H1 (cell line): ENCODE measurements at regions not wholly inside any gene's neighbourhood (a gene's known extent, or its start where the extent isn't known, plus 50 kb on each side); places are given as distances from the start of the nearest gene placed in this dataset.

Experiments
- CTCF ChIA-PET: fragments of 300-600 bp; sonication (Branson Sonifier 250); formaldehyde crosslinking; loops from one replicate; lab custom pipeline; 2021; ENCODE audit not compliant: partially characterized antibody; lab: Charles Lee
- POLR2A ChIA-PET: fragments of 300-600 bp; sonication (Branson Sonifier 250); formaldehyde crosslinking; loops from one replicate; lab custom pipeline; 2021; ENCODE audit warnings: inconsistent platforms; ENCODE audit not compliant: partially characterized antibody; lab: Charles Lee
- DNase-seq, 2 experiments: peaks; one replicate each; pipeline versions ENCODE4 v3.0.0 to v3.0.0-alpha.2; 2010 to 2022; ENCODE audit warnings: low spot score in 2 of 2, low read depth in 1 of 2, mixed read lengths in 1 of 2
- FAIRE-seq: peaks from 2 replicates; lab custom pipeline; 2011; peaks lifted over from hg19 to GRCh38; lab: Jason Lieb, UNC
- H2AFZ ChIP-seq: 2 replicates; pipeline ENCODE4 v1.8.1; 2012; ENCODE audit warnings: low read length, inconsistent platforms
- H2AK5ac ChIP-seq: 2 replicates; pipeline ENCODE4 v1.6.1; 2013; ENCODE audit warnings: low read depth, low read length
- H2BK120ac ChIP-seq: replicated peaks from 2 replicates; pipeline ENCODE3; 2013; ENCODE audit warnings: low read depth, low read length, inconsistent platforms
- H2BK12ac ChIP-seq: 2 replicates; pipeline ENCODE4 v1.6.1; 2013; ENCODE audit warnings: low read depth, low read length
- H2BK15ac ChIP-seq: 2 replicates; pipeline ENCODE4 v1.6.1; 2013; ENCODE audit warnings: low read length
- H2BK20ac ChIP-seq: 2 replicates; pipeline ENCODE4 v1.6.1; 2013; ENCODE audit warnings: low read length
- H2BK5ac ChIP-seq: 2 replicates; pipeline ENCODE4 v1.6.1; 2013; ENCODE audit warnings: low read depth, low read length
- H3K14ac ChIP-seq: 2 replicates; pipeline ENCODE4 v1.6.1; 2013; ENCODE audit warnings: inconsistent platforms; ENCODE audit not compliant: insufficient read length
- H3K18ac ChIP-seq: 2 replicates; pipeline ENCODE4 v1.6.1; 2013; ENCODE audit warnings: low read length; ENCODE audit errors: extremely low read depth
- H3K23ac ChIP-seq: 2 replicates; pipeline ENCODE4 v1.6.1; 2013; ENCODE audit warnings: inconsistent platforms; ENCODE audit not compliant: insufficient read length
- H3K23me2 ChIP-seq: 2 replicates; pipeline ENCODE4 v1.6.1; 2013; ENCODE audit warnings: low read depth, low read length
- H3K27ac ChIP-seq: 2 replicates; pipeline ENCODE4 v1.6.1; 2011; ENCODE audit warnings: low read depth, low read length, inconsistent platforms
- H3K27me3 ChIP-seq, 4 experiments: replicated peaks in 1 of 4; 1 replicate in 1 of 4; 2 replicates in 3 of 4; pipeline versions ENCODE4 v1.6.1 to v1.8.1; 2011 to 2013; ENCODE audit warnings: low read length in 3 of 4, mild to moderate bottlenecking in 3 of 4, inconsistent platforms in 2 of 4, mixed read lengths in 2 of 4, moderate library complexity in 1 of 4; ENCODE audit not compliant: control insufficient read depth in 3 of 4, insufficient read depth in 3 of 4; ENCODE audit errors: extremely low read depth in 1 of 4
- H3K36me3 ChIP-seq, 4 experiments: 2 replicates each; pipeline versions ENCODE4 v1.6.1 to v1.8.1; 2011 to 2013; ENCODE audit warnings: mild to moderate bottlenecking in 4 of 4, low read length in 3 of 4, moderate library complexity in 2 of 4, control low read depth in 1 of 4, inconsistent platforms in 1 of 4; ENCODE audit not compliant: insufficient read depth in 4 of 4, control insufficient read depth in 2 of 4
- H3K4ac ChIP-seq: replicated peaks from 2 replicates; pipeline ENCODE3; 2013; ENCODE audit warnings: low read length, low read depth, mixed read lengths, inconsistent platforms; ENCODE audit not compliant: insufficient read length
- H3K4me1 ChIP-seq, 4 experiments: replicated peaks in 1 of 4; 1 replicate in 1 of 4; 2 replicates in 3 of 4; pipeline versions ENCODE4 v1.6.1 to v1.8.1; 2011 to 2013; ENCODE audit warnings: low read length in 3 of 4, inconsistent platforms in 2 of 4, mixed read lengths in 1 of 4; ENCODE audit not compliant: insufficient read depth in 4 of 4, control insufficient read depth in 3 of 4
- H3K4me2 ChIP-seq, 2 experiments: 2 replicates each; pipeline versions ENCODE4 v1.6.1 to v1.8.1; 2011 to 2013; ENCODE audit warnings: low read depth in 2 of 2, low read length in 2 of 2, control low read depth in 1 of 2, inconsistent platforms in 1 of 2, mild to moderate bottlenecking in 1 of 2; ENCODE audit not compliant: insufficient read depth in 1 of 2
- H3K4me3 ChIP-seq, 4 experiments: fragments of 200-600, 300-600 bp in 1 of 4; sonication (generic), shearing (Covaris generic), sonication (Bioruptor Twin) in 1 of 4; 2 replicates each; pipeline versions ENCODE4 v1.5.1 to v1.8.1; 2011 to 2016; ENCODE audit warnings: low read length in 4 of 4, low read depth in 3 of 4, control low read depth in 2 of 4, inconsistent platforms in 2 of 4, mild to moderate bottlenecking in 2 of 4, mixed read lengths in 1 of 4, moderate library complexity in 1 of 4; ENCODE audit not compliant: insufficient read depth in 2 of 4; ENCODE audit errors: extremely low read depth in 1 of 4
- H3K56ac ChIP-seq: replicated peaks from 2 replicates; pipeline ENCODE3; 2013; ENCODE audit warnings: low read depth, mild to moderate bottlenecking, mixed read lengths, low read length, inconsistent platforms; ENCODE audit not compliant: insufficient read length
- H3K79me1 ChIP-seq: 2 replicates; pipeline ENCODE4 v1.6.1; 2013; ENCODE audit warnings: low read depth, low read length, control low read depth
- H3K79me2 ChIP-seq, 2 experiments: 2 replicates each; pipeline versions ENCODE4 v1.6.1 to v1.8.1; 2012 to 2013; ENCODE audit warnings: low read length in 2 of 2, mild to moderate bottlenecking in 2 of 2, inconsistent platforms in 1 of 2; ENCODE audit not compliant: insufficient read depth in 2 of 2, control insufficient read depth in 1 of 2
- H3K9ac ChIP-seq, 4 experiments: replicated peaks in 1 of 4; 1 replicate in 1 of 4; 2 replicates in 3 of 4; pipeline versions ENCODE4 v1.6.1 to v1.8.1; 2011 to 2013; ENCODE audit warnings: low read depth in 3 of 4, low read length in 3 of 4, control low read depth in 2 of 4, mild to moderate bottlenecking in 2 of 4, moderate library complexity in 2 of 4, inconsistent platforms in 1 of 4; ENCODE audit errors: extremely low read depth in 1 of 4
- H3K9me3 ChIP-seq, 2 experiments: 2 replicates each; pipeline versions ENCODE4 v1.6.1 to v1.8.1; 2012 to 2013; ENCODE audit warnings: mild to moderate bottlenecking in 2 of 2, moderate library complexity in 2 of 2, control low read depth in 1 of 2, inconsistent platforms in 1 of 2, low read depth in 1 of 2, low read length in 1 of 2, mixed read lengths in 1 of 2; ENCODE audit not compliant: insufficient read depth in 2 of 2
- H4K20me1 ChIP-seq, 2 experiments: replicated peaks in 1 of 2; 2 replicates each; pipeline versions ENCODE3 to v1.8.1; 2011 to 2013; ENCODE audit warnings: inconsistent platforms in 2 of 2, low read length in 2 of 2, mild to moderate bottlenecking in 1 of 2; ENCODE audit not compliant: insufficient read depth in 2 of 2, control insufficient read depth in 1 of 2
- H4K5ac ChIP-seq: 2 replicates; pipeline ENCODE4 v1.6.1; 2013; ENCODE audit warnings: low read length, low read depth, mixed read lengths, inconsistent platforms; ENCODE audit not compliant: insufficient read length
- H4K8ac ChIP-seq: 2 replicates; pipeline ENCODE4 v1.8.0; 2013; ENCODE audit warnings: mild to moderate bottlenecking, moderate library complexity, low read length, inconsistent platforms; ENCODE audit not compliant: insufficient read depth; ENCODE audit errors: extremely low read depth
- H4K91ac ChIP-seq: replicated peaks from 2 replicates; pipeline ENCODE3; 2013; ENCODE audit warnings: low read length, mixed read lengths, inconsistent platforms; ENCODE audit not compliant: insufficient read length
- USF2 ChIP-seq: IDR thresholded peaks from 2 replicates; pipeline ENCODE4 v1.6.1; 2011; ENCODE audit warnings: low read length, improper control_type of control experiment
- WGBS, 2 experiments: shearing (Covaris generic) in 1 of 2; methylation state at CpG; one replicate each; pipeline versions ENCODE4 v1.1.6 to v1.1.7; 2013 to 2015; ENCODE audit warnings: low lambda C conversion rate in 2 of 2, mixed read lengths in 2 of 2, inconsistent platforms in 1 of 2, low coverage in 1 of 2, missing lambda C conversion rate in 1 of 2; ENCODE audit not compliant: insufficient replicate concordance in 2 of 2, insufficient coverage in 1 of 2, insufficient read length in 1 of 2; ENCODE audit errors: extremely low coverage in 1 of 2, missing lambda C conversion rate in 1 of 2; 5-methylcytosine and 5-hydroxymethylcytosine counted together

GRCh38 chr4:138500869-138501268 is 258.7 kb upstream of the SLC7A11 start:
- Histone ChIP-seq H3K9ac (no peak overlapping the region), H2BK5ac (no peak overlapping the region), H3K14ac (no peak overlapping the region), H2AFZ (no peak overlapping the region), H4K8ac (no peak overlapping the region), H3K56ac (no peak overlapping the region), H3K4me2 (no peak overlapping the region), H3K4ac (no peak overlapping the region), H3K9me3 (peaks cover 0 to 2% of the 10 kb centered on the region in 2 experiments; a peak in 1 of 4 replicates), H3K4me3 (no peak overlapping the region), H2BK15ac (no peak overlapping the region), H2BK120ac (no peak overlapping the region), H3K23me2 (no peaks in the 10 kb centered on the region), H4K20me1 (no peaks in the 10 kb centered on the region), H2AK5ac (no peak overlapping the region), H4K91ac (no peak overlapping the region), H3K79me2 (no peaks in the 10 kb centered on the region), H3K23ac (no peak overlapping the region)
- ChIA-PET POLR2A (no interaction called here), CTCF (interaction anchor here (1.2 kb wide), 1 partner anchor 10 kb away, joined by 4 read pairs; no protein-coding TSS in a partner anchor)
- no peak for TF ChIP-seq USF2
- TF ChIP-seq, all 59 proteins: peak for 0
- Histone ChIP-seq H2BK20ac (no peak overlapping the region), H3K27me3 (no peaks in the 10 kb centered on the region), H2BK12ac (no peak overlapping the region), H3K27ac (no peak overlapping the region), H3K79me1 (no peaks in the 10 kb centered on the region), H3K4me1 (no peaks in the 10 kb centered on the region), H3K18ac (no peak overlapping the region), H4K5ac (no peak overlapping the region), H3K36me3 (no peaks in the 10 kb centered on the region)
- 79% methylated on average over 1 of the region's 1 CpG; no CpG with 5 or more reads in 1 of the 2 experiments for WGBS, 2 experiments
- FAIRE-seq (no peak), DNase-seq (no peak)
